SK-N-SH (cell line): ENCODE measurements at regions not wholly inside any gene's neighbourhood (a gene's known extent, or its start where the extent isn't known, plus 50 kb on each side); places are given as distances from the start of the nearest gene placed in this dataset.
"Not testable (repeated sequence)": the region's sequence is repeated elsewhere in the genome, so short reads cannot be mapped to it uniquely, and the experiment has no call there.

ENCODE experiments used
- CTCF ChIA-PET: fragments of 300-600, 350-600 bp; formaldehyde crosslinking; extraction: SDS; loops from one replicate; lab custom pipeline; 2021; lab: Yijun Ruan, JAX
- POLR2A ChIA-PET: fragments of 350-600 bp; sonication (Branson Sonifier 250); formaldehyde crosslinking; extraction: SDS; loops from one replicate; lab custom pipeline; 2020; ENCODE audit warnings: antibody characterized with exemption, inconsistent platforms; lab: Yijun Ruan, JAX
- DNase-seq: peaks from one replicate; pipeline ENCODE4 v3.0.0; 2012
- H2AFZ ChIP-seq: fragments of 200-600 bp; sonication (generic); 2 replicates; pipeline ENCODE4 v1.8.1; 2016; ENCODE audit warnings: antibody characterized with exemption, mild to moderate bottlenecking, low read depth
- H3F3A ChIP-seq: fragments of 200-600 bp; sonication (generic); replicated peaks from 2 replicates; pipeline ENCODE3; 2016; ENCODE audit warnings: antibody characterized with exemption, mild to moderate bottlenecking; ENCODE audit not compliant: insufficient read depth
- H3K27ac ChIP-seq, 2 experiments: fragments of 200-500 bp in 1 of 2; fragments of 200-600 bp in 1 of 2; sonication (Bioruptor generic) in 1 of 2; sonication (generic), shearing (Covaris generic) in 1 of 2; 2 replicates each; pipeline versions ENCODE4 v1.5.1 to v1.6.1; 2014 to 2016; ENCODE audit warnings: low read depth in 2 of 2, inconsistent platforms in 1 of 2, low read length in 1 of 2, mild to moderate bottlenecking in 1 of 2, mixed read lengths in 1 of 2
- H3K27me3 ChIP-seq: fragments of 200-600 bp; sonication (generic), shearing (Covaris generic); 2 replicates; pipeline ENCODE4 v1.6.1; 2016; ENCODE audit warnings: mixed run types; ENCODE audit not compliant: insufficient read depth
- H3K36me3 ChIP-seq, 2 experiments: fragments of 200-500 bp in 1 of 2; fragments of 200-600 bp in 1 of 2; sonication (Bioruptor generic) in 1 of 2; sonication (generic) in 1 of 2; replicated peaks in 1 of 2; 2 replicates each; pipeline versions ENCODE3 to v1.5.1; 2014 to 2016; ENCODE audit warnings: low read length in 1 of 2, mild to moderate bottlenecking in 1 of 2; ENCODE audit not compliant: insufficient read depth in 2 of 2, control insufficient read depth in 1 of 2
- H3K4me1 ChIP-seq, 2 experiments: fragments of 200-500 bp in 1 of 2; fragments of 200-600 bp in 1 of 2; sonication (Bioruptor generic) in 1 of 2; sonication (generic), shearing (Covaris generic) in 1 of 2; 2 replicates each; pipeline versions ENCODE4 v1.5.1 to v1.6.1; 2014 to 2016; ENCODE audit warnings: low read depth in 1 of 2, low read length in 1 of 2, mixed run types in 1 of 2; ENCODE audit not compliant: insufficient read depth in 2 of 2, control insufficient read depth in 1 of 2
- H3K4me2 ChIP-seq: fragments of 200-600 bp; sonication (generic), shearing (Covaris generic); 2 replicates; pipeline ENCODE4 v1.6.1; 2017; ENCODE audit warnings: mixed run types
- H3K4me3 ChIP-seq, 2 experiments: fragments of 200-500 bp in 1 of 2; fragments of 200-600 bp in 1 of 2; sonication (Bioruptor generic) in 1 of 2; sonication (generic), shearing (Covaris generic) in 1 of 2; 2 replicates each; pipeline versions ENCODE4 v1.5.1 to v1.8.1; 2014 to 2016; ENCODE audit warnings: low read depth in 2 of 2, inconsistent platforms in 1 of 2, low read length in 1 of 2, mild to moderate bottlenecking in 1 of 2, mixed read lengths in 1 of 2, moderate library complexity in 1 of 2
- H3K79me2 ChIP-seq: fragments of 200-600 bp; sonication (generic); 2 replicates; pipeline ENCODE4 v1.8.1; 2017; ENCODE audit warnings: mild to moderate bottlenecking; ENCODE audit not compliant: insufficient read depth
- H3K9ac ChIP-seq: fragments of 200-600 bp; sonication (generic); 2 replicates; pipeline ENCODE4 v1.6.1; 2017; ENCODE audit warnings: mixed run types
- H3K9me2 ChIP-seq: fragments of 200-600 bp; sonication (generic); 2 replicates; pipeline ENCODE4 v1.6.1; 2017; ENCODE audit warnings: mixed run types
- H3K9me3 ChIP-seq: fragments of 200-600 bp; sonication (generic); 2 replicates; pipeline ENCODE4 v1.6.1; 2017; ENCODE audit warnings: mixed run types, mild to moderate bottlenecking, moderate library complexity
- H4K20me1 ChIP-seq: fragments of 200-600 bp; sonication (generic); 2 replicates; pipeline ENCODE4 v1.6.1; 2017; ENCODE audit warnings: mild to moderate bottlenecking, mixed run types; ENCODE audit not compliant: insufficient read depth
- ELF1 ChIP-seq: IDR thresholded peaks from 2 replicates; pipeline ENCODE4 v1.4.0; 2012
- FOSL2 ChIP-seq: IDR thresholded peaks from 2 replicates; pipeline ENCODE4 v1.4.0; 2012; ENCODE audit warnings: low read depth, mild to moderate bottlenecking, moderate library complexity, borderline replicate concordance
- FOXM1 ChIP-seq: IDR thresholded peaks from 2 replicates; pipeline ENCODE4 v1.4.0; 2012; ENCODE audit warnings: low read depth, mild to moderate bottlenecking
- JUND ChIP-seq: IDR thresholded peaks from 2 replicates; pipeline ENCODE4 v1.4.0; 2012
- MEF2A ChIP-seq: IDR thresholded peaks from 2 replicates; pipeline ENCODE4 v1.4.0; 2012; ENCODE audit warnings: low read depth, borderline replicate concordance
- MXI1 ChIP-seq: IDR thresholded peaks from 2 replicates; pipeline ENCODE4 v1.6.1; 2012; ENCODE audit warnings: mild to moderate bottlenecking, low read depth, low read length, improper control_type of control experiment
- RAD21 ChIP-seq: IDR thresholded peaks from 2 replicates; pipeline ENCODE4 v1.6.1; 2012; ENCODE audit warnings: mild to moderate bottlenecking, low read length
- RXRA ChIP-seq: IDR thresholded peaks from 2 replicates; pipeline ENCODE4 v1.4.0; 2012; ENCODE audit warnings: low read depth, mild to moderate bottlenecking, borderline replicate concordance
- SIN3A ChIP-seq: IDR thresholded peaks from 2 replicates; pipeline ENCODE4 v1.6.1; 2012; ENCODE audit warnings: low read depth, mild to moderate bottlenecking, low read length, moderate library complexity, borderline replicate concordance
- SMC3 ChIP-seq: IDR thresholded peaks from 2 replicates; pipeline ENCODE4 v1.6.1; 2012; ENCODE audit warnings: low read depth, low read length, improper control_type of control experiment
- TCF12 ChIP-seq: IDR thresholded peaks from 2 replicates; pipeline ENCODE4 v1.4.0; 2012
- TEAD4 ChIP-seq: IDR thresholded peaks from 2 replicates; pipeline ENCODE4 v1.4.0; 2012; ENCODE audit warnings: mild to moderate bottlenecking, borderline replicate concordance; ENCODE audit not compliant: insufficient read depth
- YY1 ChIP-seq: IDR thresholded peaks from 2 replicates; pipeline ENCODE4 v1.4.0; 2012; ENCODE audit warnings: low read depth, mild to moderate bottlenecking
- WGBS: methylation state at CpG from one replicate; pipeline ENCODE4 v1.1.6; 2017; ENCODE audit warnings: low lambda C conversion rate; 5-methylcytosine and 5-hydroxymethylcytosine counted together
- TF ChIP-seq, protein P1 (sequence below): fragments of 150-350 bp; IDR thresholded peaks from 2 replicates; pipeline ENCODE4 v1.6.1; 2017; ENCODE audit warnings: antibody characterized with exemption, low read length, low read depth, borderline replicate concordance
- TF ChIP-seq, protein P2 (sequence below): IDR thresholded peaks from 2 replicates; pipeline ENCODE4 v1.6.1; 2012; ENCODE audit warnings: mild to moderate bottlenecking, low read depth, low read length, moderate library complexity
- TF ChIP-seq, protein P3 (sequence below): IDR thresholded peaks from 2 replicates; pipeline ENCODE4 v1.4.0; 2012; ENCODE audit warnings: low read depth
- TF ChIP-seq, protein P4 (sequence below): IDR thresholded peaks from 2 replicates; pipeline ENCODE4; 2012

DNA sequence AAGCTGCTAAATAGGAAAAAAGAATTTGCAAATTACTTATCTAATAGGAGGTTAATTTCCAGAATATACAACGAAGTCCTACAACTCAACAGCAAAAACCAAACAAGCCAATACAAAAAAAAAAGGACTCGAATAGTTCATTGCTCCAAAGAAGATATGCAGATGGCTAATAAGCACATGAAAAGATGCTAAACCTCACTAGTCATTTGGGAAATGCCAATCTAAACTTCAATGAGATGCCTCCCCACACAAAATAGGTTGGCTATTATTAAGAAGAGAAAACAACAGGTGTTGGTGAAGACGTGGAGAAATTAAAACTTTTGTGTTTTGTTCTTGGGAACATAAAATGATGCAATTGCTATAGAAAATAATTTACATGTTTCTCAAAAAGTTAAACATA is 1634.4 kb upstream of the DDX18 start:
- Histone ChIP-seq H2AFZ (no peak overlapping the region), H3K9me3 (no peaks in the 10 kb centered on the region), H3F3A (no peaks in the 10 kb centered on the region), H3K9ac (no peak overlapping the region), H3K79me2 (no peaks in the 10 kb centered on the region), H3K27me3 (no peaks in the 10 kb centered on the region), H3K36me3 (no peaks in the 10 kb centered on the region), H3K4me2 (no peak overlapping the region), H3K9me2 (peaks cover 4% of the 10 kb centered on the region; the same call in 1 of the 2 replicates), H4K20me1 (no peaks in the 10 kb centered on the region), H3K4me1 (no peaks in the 10 kb centered on the region), H3K4me3 (no peak overlapping the region), H3K27ac (no peak overlapping the region)
- 6% methylated on average over 3 of the region's 3 CpGs for WGBS
- DNase-seq, result no peak
- POLR2A ChIA-PET, result no interaction called here
- CTCF ChIA-PET, result no interaction called here
- TF ChIP-seq TEAD4 (no peak), RAD21 (no peak), JUND (no peak), MEF2A (no peak), SMC3 (no peak), SIN3A (no peak), TCF12 (no peak), FOSL2 (no peak), ELF1 (no peak), RXRA (no peak), FOXM1 (no peak), MXI1 (no peak), YY1 (no peak)
- TF ChIP-seq, protein P1, sequence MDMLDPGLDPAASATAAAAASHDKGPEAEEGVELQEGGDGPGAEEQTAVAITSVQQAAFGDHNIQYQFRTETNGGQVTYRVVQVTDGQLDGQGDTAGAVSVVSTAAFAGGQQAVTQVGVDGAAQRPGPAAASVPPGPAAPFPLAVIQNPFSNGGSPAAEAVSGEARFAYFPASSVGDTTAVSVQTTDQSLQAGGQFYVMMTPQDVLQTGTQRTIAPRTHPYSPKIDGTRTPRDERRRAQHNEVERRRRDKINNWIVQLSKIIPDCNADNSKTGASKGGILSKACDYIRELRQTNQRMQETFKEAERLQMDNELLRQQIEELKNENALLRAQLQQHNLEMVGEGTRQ, result no peak
- TF ChIP-seq, protein P2, sequence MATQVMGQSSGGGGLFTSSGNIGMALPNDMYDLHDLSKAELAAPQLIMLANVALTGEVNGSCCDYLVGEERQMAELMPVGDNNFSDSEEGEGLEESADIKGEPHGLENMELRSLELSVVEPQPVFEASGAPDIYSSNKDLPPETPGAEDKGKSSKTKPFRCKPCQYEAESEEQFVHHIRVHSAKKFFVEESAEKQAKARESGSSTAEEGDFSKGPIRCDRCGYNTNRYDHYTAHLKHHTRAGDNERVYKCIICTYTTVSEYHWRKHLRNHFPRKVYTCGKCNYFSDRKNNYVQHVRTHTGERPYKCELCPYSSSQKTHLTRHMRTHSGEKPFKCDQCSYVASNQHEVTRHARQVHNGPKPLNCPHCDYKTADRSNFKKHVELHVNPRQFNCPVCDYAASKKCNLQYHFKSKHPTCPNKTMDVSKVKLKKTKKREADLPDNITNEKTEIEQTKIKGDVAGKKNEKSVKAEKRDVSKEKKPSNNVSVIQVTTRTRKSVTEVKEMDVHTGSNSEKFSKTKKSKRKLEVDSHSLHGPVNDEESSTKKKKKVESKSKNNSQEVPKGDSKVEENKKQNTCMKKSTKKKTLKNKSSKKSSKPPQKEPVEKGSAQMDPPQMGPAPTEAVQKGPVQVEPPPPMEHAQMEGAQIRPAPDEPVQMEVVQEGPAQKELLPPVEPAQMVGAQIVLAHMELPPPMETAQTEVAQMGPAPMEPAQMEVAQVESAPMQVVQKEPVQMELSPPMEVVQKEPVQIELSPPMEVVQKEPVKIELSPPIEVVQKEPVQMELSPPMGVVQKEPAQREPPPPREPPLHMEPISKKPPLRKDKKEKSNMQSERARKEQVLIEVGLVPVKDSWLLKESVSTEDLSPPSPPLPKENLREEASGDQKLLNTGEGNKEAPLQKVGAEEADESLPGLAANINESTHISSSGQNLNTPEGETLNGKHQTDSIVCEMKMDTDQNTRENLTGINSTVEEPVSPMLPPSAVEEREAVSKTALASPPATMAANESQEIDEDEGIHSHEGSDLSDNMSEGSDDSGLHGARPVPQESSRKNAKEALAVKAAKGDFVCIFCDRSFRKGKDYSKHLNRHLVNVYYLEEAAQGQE, result no peak
- TF ChIP-seq, protein P3, sequence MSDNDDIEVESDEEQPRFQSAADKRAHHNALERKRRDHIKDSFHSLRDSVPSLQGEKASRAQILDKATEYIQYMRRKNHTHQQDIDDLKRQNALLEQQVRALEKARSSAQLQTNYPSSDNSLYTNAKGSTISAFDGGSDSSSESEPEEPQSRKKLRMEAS, result no peak
- TF ChIP-seq, protein P4, sequence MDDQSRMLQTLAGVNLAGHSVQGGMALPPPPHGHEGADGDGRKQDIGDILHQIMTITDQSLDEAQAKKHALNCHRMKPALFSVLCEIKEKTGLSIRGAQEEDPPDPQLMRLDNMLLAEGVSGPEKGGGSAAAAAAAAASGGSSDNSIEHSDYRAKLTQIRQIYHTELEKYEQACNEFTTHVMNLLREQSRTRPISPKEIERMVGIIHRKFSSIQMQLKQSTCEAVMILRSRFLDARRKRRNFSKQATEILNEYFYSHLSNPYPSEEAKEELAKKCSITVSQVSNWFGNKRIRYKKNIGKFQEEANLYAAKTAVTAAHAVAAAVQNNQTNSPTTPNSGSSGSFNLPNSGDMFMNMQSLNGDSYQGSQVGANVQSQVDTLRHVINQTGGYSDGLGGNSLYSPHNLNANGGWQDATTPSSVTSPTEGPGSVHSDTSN, result no peak

DNA sequence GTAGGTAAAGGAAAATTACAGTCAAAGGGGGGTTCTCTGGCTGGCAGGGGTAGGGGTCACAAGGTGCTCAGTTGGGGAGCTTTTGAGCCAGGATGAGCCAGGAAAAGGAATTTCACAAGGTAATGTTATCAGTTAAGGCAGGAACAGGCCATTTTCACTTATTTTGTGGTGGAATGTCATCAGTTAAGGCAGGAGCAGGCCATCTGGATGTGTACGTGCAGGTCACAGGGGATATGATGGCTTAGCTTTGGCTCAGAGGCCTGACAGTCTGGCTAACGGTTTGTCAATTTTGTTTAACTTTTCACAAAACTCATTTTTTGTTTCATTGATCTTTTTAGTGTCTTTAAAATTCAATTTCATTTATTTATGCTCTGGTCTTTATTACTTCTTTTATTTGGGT is 1623.8 kb upstream of the DDX18 start:
- H3K27me3 ChIP-seq, CTCF ChIA-PET, H3K4me2 ChIP-seq, DNase-seq, H4K20me1 ChIP-seq, H3K9ac ChIP-seq, H3K9me3 ChIP-seq, H2AFZ ChIP-seq, H3K4me3 ChIP-seq, H3K79me2 ChIP-seq, H3K36me3 ChIP-seq, H3F3A ChIP-seq, H3K27ac ChIP-seq, POLR2A ChIA-PET, H3K9me2 ChIP-seq, H3K4me1 ChIP-seq: not testable (repeated sequence)
- WGBS, result 21% methylated on average over 2 of the region's 2 CpGs
